LNCaP clone FGC (cell line): ENCODE measurements at regions not wholly inside any gene's neighbourhood (a gene's known extent, or its start where the extent isn't known, plus 50 kb on each side); places are given as distances from the start of the nearest gene placed in this dataset.

Source experiments
- DNase-seq: peaks from one replicate; pipeline ENCODE4 v3.0.0-alpha.2; 2011; ENCODE audit warnings: low read depth
- H3K4me3 ChIP-seq: 2 replicates; pipeline ENCODE4 v1.5.1; 2011; ENCODE audit warnings: mild to moderate bottlenecking, low read depth, low read length, control low read depth
- CTCF ChIP-seq: IDR thresholded peaks from 2 replicates; pipeline ENCODE4 v1.5.1; 2012; ENCODE audit warnings: mild to moderate bottlenecking; ENCODE audit not compliant: control insufficient read depth, insufficient read depth; ENCODE audit errors: extremely low read depth

DNA sequence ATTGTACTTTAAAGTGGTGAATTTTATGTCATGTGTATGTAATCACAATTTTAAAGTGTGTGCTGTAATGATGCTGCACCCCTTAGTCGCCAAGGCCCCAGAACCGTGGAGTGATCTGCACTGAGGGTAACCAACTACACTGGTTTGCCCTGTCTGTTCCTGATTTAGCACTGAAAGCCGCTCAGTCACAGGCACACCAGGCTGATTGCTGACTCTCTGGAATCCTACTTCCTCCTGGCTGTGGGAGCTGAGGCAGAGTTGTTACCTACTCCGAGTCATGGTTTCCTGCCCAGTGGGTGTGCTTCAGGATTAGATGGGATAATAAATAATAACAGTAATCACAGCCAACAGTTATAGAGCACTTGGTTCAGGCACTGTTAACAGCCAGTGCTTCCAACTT lies 645.4 kb downstream of the BCOR start:
- no peak for DNase-seq
- no peak for TF ChIP-seq CTCF
- H3K4me3 ChIP-seq = no peak overlapping the region

DNA sequence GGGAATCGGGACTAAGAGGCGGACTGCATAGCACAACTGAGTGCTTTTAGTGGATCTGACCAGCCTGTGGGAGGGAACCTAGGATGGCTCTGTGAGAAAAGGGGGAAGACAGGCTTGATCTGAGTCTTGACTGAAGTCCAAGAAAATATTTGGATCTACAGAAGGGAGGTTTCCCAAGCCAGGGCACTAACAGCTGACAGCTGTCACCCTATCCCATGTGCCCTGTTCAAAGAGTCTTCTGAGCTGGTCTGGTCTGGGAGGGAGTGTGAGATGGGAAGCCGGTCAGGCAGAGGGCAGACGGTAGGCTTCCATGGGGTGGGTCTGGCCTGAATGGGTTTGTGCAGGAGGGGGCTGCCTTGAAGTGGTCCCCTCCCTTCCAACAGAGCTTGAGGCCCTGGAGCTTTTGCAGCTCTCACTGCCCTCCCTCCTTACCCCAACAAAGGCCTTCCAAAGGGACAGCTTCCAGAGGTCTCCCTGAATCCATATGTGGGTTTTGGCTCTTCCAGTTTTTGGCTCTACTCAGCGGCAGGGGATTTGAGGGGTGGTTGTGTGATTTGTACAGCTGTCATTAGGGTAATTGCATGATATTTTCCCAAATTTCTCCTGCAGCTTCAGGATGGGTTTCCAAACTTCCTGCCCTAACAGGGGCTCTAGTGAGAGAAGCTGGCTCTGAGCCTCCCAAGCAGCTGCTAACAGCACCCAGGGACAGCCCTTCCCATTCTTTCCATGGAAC lies 643.7 kb downstream of the BCOR start:
- TF ChIP-seq CTCF = no peak
- no peak overlapping the region for H3K4me3 ChIP-seq
- no peak for DNase-seq

- TF ChIP-seq CTCF = no peak
- no peak overlapping the region for H3K4me3 ChIP-seq
Observed at GRCh38 chrX:39456894-39457604, 640.7 kb downstream of the BCOR start.

DNA sequence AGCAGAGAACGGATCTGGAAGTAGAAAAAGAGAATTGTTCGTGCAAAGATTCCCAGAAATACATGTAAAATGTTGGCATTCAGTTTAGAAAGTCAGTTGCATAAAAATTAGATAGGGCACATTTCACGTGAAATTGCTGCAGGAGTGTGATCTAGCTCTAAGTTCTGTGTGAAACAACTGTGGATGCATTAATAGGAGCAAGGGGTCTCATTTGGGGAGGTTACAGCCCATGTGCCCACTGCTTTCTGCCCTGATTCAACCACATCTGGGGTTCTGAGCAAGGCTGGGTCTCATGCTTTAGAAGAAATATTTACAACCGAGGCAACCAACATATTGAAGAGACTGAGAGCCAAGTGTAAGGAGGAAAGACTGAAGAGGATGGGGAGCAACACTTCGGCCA lies 639.0 kb downstream of the BCOR start:
- DNase-seq = no peak
- no peak for TF ChIP-seq CTCF
- no peak overlapping the region for H3K4me3 ChIP-seq

More at GRCh38 chrX:39456894-39457604, 640.7 kb downstream of the BCOR start:
- DNase-seq = no peak

DNA sequence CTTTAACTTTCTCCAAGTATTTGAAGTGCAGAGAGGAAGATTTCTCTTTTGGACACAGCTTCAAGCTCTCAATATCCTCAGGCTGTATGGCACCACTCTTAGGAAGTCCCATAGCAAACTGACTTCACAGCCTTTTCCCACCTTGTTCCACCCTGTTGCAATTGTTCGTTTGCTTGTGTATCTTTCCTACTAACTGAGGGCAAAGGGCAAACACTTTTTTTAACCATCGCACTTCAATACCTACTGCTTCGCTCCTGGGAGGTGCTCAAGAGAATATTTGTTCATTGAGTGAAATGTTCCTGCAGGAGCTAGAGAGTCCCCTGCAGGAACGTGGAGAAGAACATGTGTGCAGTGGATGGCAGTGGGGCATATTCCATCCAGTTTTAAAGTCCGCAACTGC lies 638.6 kb downstream of the BCOR start:
- DNase-seq = no peak
- no peak overlapping the region for H3K4me3 ChIP-seq
- TF ChIP-seq CTCF = no peak

DNA sequence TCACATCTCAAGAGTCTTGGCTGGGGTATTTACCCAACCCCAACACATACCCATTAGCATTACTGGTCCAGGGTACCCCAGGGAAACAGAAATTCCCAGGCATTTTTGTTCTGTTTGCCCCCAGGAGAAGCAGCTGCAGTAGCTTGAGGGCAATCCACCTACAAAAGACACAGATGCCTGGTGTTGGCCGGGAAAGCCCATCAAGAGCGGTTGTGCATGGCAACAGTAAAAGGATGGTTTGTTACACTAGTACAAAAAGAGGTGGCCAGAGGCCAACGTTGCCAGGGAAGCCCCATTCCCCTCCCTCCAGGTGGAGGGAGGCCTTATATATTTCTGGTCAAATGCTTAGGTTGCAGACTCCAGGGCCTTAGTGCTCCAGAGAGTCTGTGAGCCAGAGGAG lies 637.8 kb downstream of the BCOR start:
- H3K4me3 ChIP-seq = no peak overlapping the region
- no peak for DNase-seq
- no peak for TF ChIP-seq CTCF
